ENCODE measurements at regions not wholly inside any gene's neighbourhood (a gene's known extent, or its start where the extent isn't known, plus 50 kb on each side); places are given as distances from the start of the nearest gene placed in this dataset.

GRCh38 chr16:85327731-85328675, 215.7 kb upstream of the CIBAR2 start:
- Mint-ChIP-seq H3K9me3 (peaks cover 0 to 3% (median 0%) of the 10 kb centered on the region in 7 donors), H3K4me3 (peak overlapping the region in 5 of 8 donors; percentile 30 to 72 (median 37)), H3K27me3 (peaks cover 23 to 51% (median 35%) of the 10 kb centered on the region in 3 donors), H3K4me1 (peaks cover 12 to 40% (median 28%) of the 10 kb centered on the region in 3 donors), H3K36me3 (no peaks in the 10 kb centered on the region), H3K27ac (peak overlapping the region in 1 of 6 donors; percentile 20)
- DNase-seq, result no peak
- no peak for ATAC-seq (ENCODE audit: low read depth in 2 of 2)

- H3K4me3 Mint-ChIP-seq, result peak overlapping the region in 3 of 8 donors; percentile 30 to 51 (median 37)
- peak in 1 of 2 donors; percentile 32 for ATAC-seq (ENCODE audit: low read depth in 2 of 2)
Measured at GRCh38 chr16:85328676-85329058, 216.4 kb upstream of the CIBAR2 start.

GRCh38 chr16:85329059-85329812, 217.0 kb upstream of the CIBAR2 start:
- Mint-ChIP-seq H3K27ac (no peak overlapping the region), H3K9me3 (peaks cover 0 to 1% (median 0%) of the 10 kb centered on the region in 7 donors), H3K4me1 (peaks cover 12 to 40% (median 28%) of the 10 kb centered on the region in 3 donors), H3K27me3 (peaks cover 23 to 63% (median 46%) of the 10 kb centered on the region in 3 donors), H3K4me3 (peak overlapping the region in 1 of 8 donors; percentile 66), H3K36me3 (no peaks in the 10 kb centered on the region)
- DNase-seq (no peak), ATAC-seq (ENCODE audit: low read depth in 2 of 2) (no peak)

More at GRCh38 chr16:85328676-85329058, 216.4 kb upstream of the CIBAR2 start:
- H3K27ac Mint-ChIP-seq, result no peak overlapping the region
- DNase-seq, result no peak
- H3K9me3 Mint-ChIP-seq, result peaks cover 0 to 2% (median 0%) of the 10 kb centered on the region in 7 donors
- H3K27me3 Mint-ChIP-seq, result peaks cover 23 to 57% (median 41%) of the 10 kb centered on the region in 3 donors
- H3K4me1 Mint-ChIP-seq, result peaks cover 12 to 40% (median 28%) of the 10 kb centered on the region in 3 donors
- no peaks in the 10 kb centered on the region for H3K36me3 Mint-ChIP-seq

- DNase-seq (no peak), ATAC-seq (ENCODE audit: low read depth in 2 of 2) (no peak)
- peaks cover 0 to 1% (median 0%) of the 10 kb centered on the region in 7 donors for H3K9me3 Mint-ChIP-seq
- H3K36me3 Mint-ChIP-seq, result no peaks in the 10 kb centered on the region
- peak overlapping the region in 3 of 8 donors; percentile 12 to 37 (median 28) for H3K4me3 Mint-ChIP-seq
- H3K27ac Mint-ChIP-seq, result peak overlapping the region in 1 of 6 donors; percentile 32
- peaks cover 15 to 47% (median 37%) of the 10 kb centered on the region in 3 donors for H3K4me1 Mint-ChIP-seq
- peaks cover 26 to 71% (median 51%) of the 10 kb centered on the region in 3 donors for H3K27me3 Mint-ChIP-seq
Measured at GRCh38 chr16:85330006-85330693, 217.9 kb upstream of the CIBAR2 start.

- H3K27ac Mint-ChIP-seq, result peak overlapping the region in 1 of 6 donors; percentile 4
- peaks cover 31 to 77% (median 57%) of the 10 kb centered on the region in 3 donors for H3K27me3 Mint-ChIP-seq
- H3K4me3 Mint-ChIP-seq, result no peak overlapping the region
Measured at GRCh38 chr16:85330694-85331188, 218.5 kb upstream of the CIBAR2 start.

GRCh38 chr16:85331688-85332087, 219.4 kb upstream of the CIBAR2 start:
- H3K9me3 Mint-ChIP-seq, result no peaks in the 10 kb centered on the region
- H3K36me3 Mint-ChIP-seq, result no peaks in the 10 kb centered on the region
- no peak for ATAC-seq (ENCODE audit: low read depth in 2 of 2)
- H3K27ac Mint-ChIP-seq, result no peak overlapping the region
- H3K27me3 Mint-ChIP-seq, result peaks cover 31 to 83% (median 62%) of the 10 kb centered on the region in 3 donors
- H3K4me3 Mint-ChIP-seq, result no peak overlapping the region
- H3K4me1 Mint-ChIP-seq, result peaks cover 20 to 48% (median 38%) of the 10 kb centered on the region in 3 donors
- DNase-seq, result no peak

More at GRCh38 chr16:85330694-85331188, 218.5 kb upstream of the CIBAR2 start:
- H3K36me3 Mint-ChIP-seq, result no peaks in the 10 kb centered on the region
- DNase-seq (peak; percentile 43), ATAC-seq (ENCODE audit: low read depth in 2 of 2) (peak; percentile 63 to 78)
- peaks cover 20 to 53% (median 41%) of the 10 kb centered on the region in 3 donors for H3K4me1 Mint-ChIP-seq
- peaks cover 0 to 1% (median 0%) of the 10 kb centered on the region in 7 donors for H3K9me3 Mint-ChIP-seq

- ATAC-seq (ENCODE audit: low read depth in 2 of 2), result no peak
- no peak overlapping the region for H3K4me3 Mint-ChIP-seq
- H3K27me3 Mint-ChIP-seq, result peaks cover 31 to 80% (median 64%) of the 10 kb centered on the region in 3 donors
Measured at GRCh38 chr16:85332175-85332574, 219.9 kb upstream of the CIBAR2 start.

GRCh38 chr16:85333337-85333736, 221.1 kb upstream of the CIBAR2 start:
- Mint-ChIP-seq H3K4me1 (peaks cover 20 to 38% (median 25%) of the 10 kb centered on the region in 3 donors), H3K4me3 (no peak overlapping the region), H3K9me3 (no peaks in the 10 kb centered on the region), H3K36me3 (no peaks in the 10 kb centered on the region), H3K27me3 (peaks cover 26 to 69% (median 60%) of the 10 kb centered on the region in 3 donors), H3K27ac (no peak overlapping the region)
- ATAC-seq (ENCODE audit: low read depth in 2 of 2) (no peak), DNase-seq (no peak)

More at GRCh38 chr16:85332175-85332574, 219.9 kb upstream of the CIBAR2 start:
- Mint-ChIP-seq H3K9me3 (no peaks in the 10 kb centered on the region), H3K36me3 (no peaks in the 10 kb centered on the region), H3K4me1 (peaks cover 20 to 43% (median 35%) of the 10 kb centered on the region in 3 donors), H3K27ac (no peak overlapping the region)
- no peak for DNase-seq

- Mint-ChIP-seq H3K4me3 (peak overlapping the region in 1 of 8 donors; percentile 85), H3K27ac (peak overlapping the region in 1 of 6 donors; percentile 16)
- no peak for ATAC-seq (ENCODE audit: low read depth in 2 of 2)
Measured at GRCh38 chr16:85333744-85334640, 221.7 kb upstream of the CIBAR2 start.

GRCh38 chr16:85334718-85335583, 222.7 kb upstream of the CIBAR2 start:
- no peaks in the 10 kb centered on the region for H3K9me3 Mint-ChIP-seq
- peaks cover 19 to 28% (median 22%) of the 10 kb centered on the region in 3 donors for H3K4me1 Mint-ChIP-seq
- no peaks in the 10 kb centered on the region for H3K36me3 Mint-ChIP-seq
- DNase-seq (no peak), ATAC-seq (ENCODE audit: low read depth in 2 of 2) (peak; percentile 43 to 49)
- H3K27ac Mint-ChIP-seq, result peak overlapping the region in 3 of 6 donors; percentile 14 to 82 (median 53)
- peaks cover 26 to 67% (median 66%) of the 10 kb centered on the region in 3 donors for H3K27me3 Mint-ChIP-seq
- peak overlapping the region; percentile 19 to 87 (median 81) for H3K4me3 Mint-ChIP-seq

More at GRCh38 chr16:85333744-85334640, 221.7 kb upstream of the CIBAR2 start:
- no peaks in the 10 kb centered on the region for H3K9me3 Mint-ChIP-seq
- no peaks in the 10 kb centered on the region for H3K36me3 Mint-ChIP-seq
- peaks cover 20 to 32% (median 24%) of the 10 kb centered on the region in 3 donors for H3K4me1 Mint-ChIP-seq
- DNase-seq, result no peak
- peaks cover 25 to 67% (median 62%) of the 10 kb centered on the region in 3 donors for H3K27me3 Mint-ChIP-seq

Measured in naive B cell (primary cell).